Endodermal cell (in vitro differentiated cells): ENCODE measurements at regions not wholly inside any gene's neighbourhood (a gene's known extent, or its start where the extent isn't known, plus 50 kb on each side); places are given as distances from the start of the nearest gene placed in this dataset.

Experiments used
- DNase-seq: peaks from one replicate; pipeline ENCODE4 v3.0.0-alpha.2; 2017
- H3K27ac ChIP-seq: 2 replicates; pipeline ENCODE4 v1.5.1; 2013; ENCODE audit warnings: mild to moderate bottlenecking, low read depth, low read length, moderate library complexity
- H3K27me3 ChIP-seq: 2 replicates; pipeline ENCODE4 v1.6.1; 2013; ENCODE audit warnings: mild to moderate bottlenecking, low read length, moderate library complexity; ENCODE audit not compliant: insufficient read depth, control insufficient read depth, poor library complexity, severe bottlenecking
- H3K36me3 ChIP-seq: 2 replicates; pipeline ENCODE4 v1.7.0; 2013; ENCODE audit warnings: mild to moderate bottlenecking, low read length, moderate library complexity; ENCODE audit not compliant: control insufficient read depth, insufficient read depth
- H3K4me1 ChIP-seq: one replicate; pipeline ENCODE4 v1.7.0; 2013; ENCODE audit warnings: low read length; ENCODE audit not compliant: control insufficient read depth, insufficient read depth
- H3K4me3 ChIP-seq: 2 replicates; pipeline ENCODE4 v1.5.1; 2013; ENCODE audit warnings: mild to moderate bottlenecking, low read length, moderate library complexity
- H3K9ac ChIP-seq: 2 replicates; pipeline ENCODE4 v1.6.1; 2013; ENCODE audit warnings: mild to moderate bottlenecking, low read length, moderate library complexity; ENCODE audit not compliant: poor library complexity, severe bottlenecking; ENCODE audit errors: extremely low read depth
- H3K9me3 ChIP-seq: 2 replicates; pipeline ENCODE4 v1.6.1; 2013; ENCODE audit warnings: mild to moderate bottlenecking, low read length, moderate library complexity; ENCODE audit not compliant: control insufficient read depth
- H3K27ac Mint-ChIP-seq: 2 replicates; pipeline ENCODE4 v1.8.0; 2020; ENCODE audit warnings: mixed read lengths
- H3K27me3 Mint-ChIP-seq: 2 replicates; pipeline ENCODE4 v1.8.0; 2021; ENCODE audit warnings: mild to moderate bottlenecking, mixed read lengths; ENCODE audit not compliant: insufficient read depth
- H3K36me3 Mint-ChIP-seq: 2 replicates; pipeline ENCODE4 v1.8.0; 2020; ENCODE audit warnings: low read depth, mixed read lengths
- H3K4me1 Mint-ChIP-seq: 2 replicates; pipeline ENCODE4 v1.8.0; 2020; ENCODE audit warnings: mixed read lengths
- H3K4me3 Mint-ChIP-seq: 2 replicates; pipeline ENCODE4 v1.8.0; 2020; ENCODE audit warnings: mild to moderate bottlenecking, moderate library complexity, mixed read lengths
- H3K9me3 Mint-ChIP-seq: 2 replicates; pipeline ENCODE4 v1.8.0; 2020; ENCODE audit warnings: mild to moderate bottlenecking, mixed read lengths
- WGBS, 2 experiments: methylation state at CpG; one replicate each; pipeline versions ENCODE4 v1.1.5 to v1.1.7; 2013; ENCODE audit warnings: missing lambda C conversion rate in 2 of 2, mixed read lengths in 1 of 2; ENCODE audit not compliant: insufficient coverage in 1 of 2, insufficient read length in 1 of 2; 5-methylcytosine and 5-hydroxymethylcytosine counted together
- TF ChIP-seq, protein P1 (sequence below): fragments of 200-600 bp; sonication (generic); conservative IDR thresholded peaks from 2 replicates; pipeline ENCODE4 v1.5.0; 2021; ENCODE audit warnings: antibody characterized with exemption, mild to moderate bottlenecking

DNA sequence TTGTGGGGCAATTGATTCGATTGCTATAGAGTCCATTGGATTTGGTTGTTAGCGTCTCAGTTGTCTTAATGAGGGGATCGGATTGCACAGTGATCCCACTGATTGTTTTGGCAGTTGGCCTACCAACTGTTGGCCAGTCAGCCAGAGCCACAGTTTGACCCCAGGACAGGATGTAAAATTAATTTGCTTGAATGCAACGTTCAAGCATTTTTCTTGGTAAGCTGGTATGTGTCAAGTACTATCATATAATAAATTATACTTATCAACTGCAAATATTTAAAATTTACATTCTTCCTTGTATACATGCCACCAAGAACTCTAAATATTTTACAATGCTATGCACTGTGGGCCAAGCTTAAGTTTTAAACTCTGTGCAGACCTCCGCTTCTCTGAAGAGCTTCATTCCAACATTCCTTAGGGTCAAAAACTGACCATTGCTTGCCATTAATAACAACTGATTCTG, 80.4 kb upstream of the OSMR start:
- WGBS, 2 experiments: 84 to 96% methylated on average over 4 to 5 of the region's 5 CpGs
- no peak for DNase-seq
- Histone ChIP-seq H3K4me3 (no peak overlapping the region), H3K36me3 (no peaks in the 10 kb centered on the region), H3K4me1 (no peaks in the 10 kb centered on the region), H3K9ac (no peak overlapping the region), H3K27me3 (peaks cover 1% of the 10 kb centered on the region), H3K9me3 (peaks cover 9% of the 10 kb centered on the region), H3K27ac (no peak overlapping the region)
- TF ChIP-seq, protein P1, sequence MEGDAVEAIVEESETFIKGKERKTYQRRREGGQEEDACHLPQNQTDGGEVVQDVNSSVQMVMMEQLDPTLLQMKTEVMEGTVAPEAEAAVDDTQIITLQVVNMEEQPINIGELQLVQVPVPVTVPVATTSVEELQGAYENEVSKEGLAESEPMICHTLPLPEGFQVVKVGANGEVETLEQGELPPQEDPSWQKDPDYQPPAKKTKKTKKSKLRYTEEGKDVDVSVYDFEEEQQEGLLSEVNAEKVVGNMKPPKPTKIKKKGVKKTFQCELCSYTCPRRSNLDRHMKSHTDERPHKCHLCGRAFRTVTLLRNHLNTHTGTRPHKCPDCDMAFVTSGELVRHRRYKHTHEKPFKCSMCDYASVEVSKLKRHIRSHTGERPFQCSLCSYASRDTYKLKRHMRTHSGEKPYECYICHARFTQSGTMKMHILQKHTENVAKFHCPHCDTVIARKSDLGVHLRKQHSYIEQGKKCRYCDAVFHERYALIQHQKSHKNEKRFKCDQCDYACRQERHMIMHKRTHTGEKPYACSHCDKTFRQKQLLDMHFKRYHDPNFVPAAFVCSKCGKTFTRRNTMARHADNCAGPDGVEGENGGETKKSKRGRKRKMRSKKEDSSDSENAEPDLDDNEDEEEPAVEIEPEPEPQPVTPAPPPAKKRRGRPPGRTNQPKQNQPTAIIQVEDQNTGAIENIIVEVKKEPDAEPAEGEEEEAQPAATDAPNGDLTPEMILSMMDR: no peak
- Mint-ChIP-seq H3K27ac (no peak overlapping the region), H3K4me1 (no peaks in the 10 kb centered on the region), H3K27me3 (peaks cover 6% of the 10 kb centered on the region), H3K9me3 (peaks cover 15% of the 10 kb centered on the region), H3K4me3 (no peak overlapping the region), H3K36me3 (no peaks in the 10 kb centered on the region)

- Mint-ChIP-seq H3K4me1 (no peaks in the 10 kb centered on the region), H3K27me3 (peaks cover 3% of the 10 kb centered on the region), H3K27ac (no peak overlapping the region), H3K4me3 (no peak overlapping the region), H3K9me3 (peaks cover 15% of the 10 kb centered on the region), H3K36me3 (no peaks in the 10 kb centered on the region)
- TF ChIP-seq, protein P1: no peak
- Histone ChIP-seq H3K27me3 (no peaks in the 10 kb centered on the region), H3K9me3 (peaks cover 9% of the 10 kb centered on the region), H3K4me3 (no peak overlapping the region), H3K27ac (no peak overlapping the region), H3K36me3 (no peaks in the 10 kb centered on the region), H3K4me1 (no peaks in the 10 kb centered on the region), H3K9ac (no peak overlapping the region)
- 83 to 89% methylated on average over 1 to 2 of the region's 2 CpGs for WGBS, 2 experiments
- DNase-seq: no peak
Measured at GRCh38 chr5:38766151-38766550, 79.7 kb upstream of the OSMR start.

GRCh38 chr5:38768412-38769211, 77.2 kb upstream of the OSMR start:
- no peaks in the 10 kb centered on the region for H3K27me3 ChIP-seq
- no peaks in the 10 kb centered on the region for H3K4me1 Mint-ChIP-seq
- TF ChIP-seq, protein P1: no peak
- H3K4me3 Mint-ChIP-seq: no peak overlapping the region
- no peak for DNase-seq
- peaks cover 9% of the 10 kb centered on the region for H3K9me3 ChIP-seq
- no peaks in the 10 kb centered on the region for H3K36me3 ChIP-seq
- H3K9ac ChIP-seq: no peak overlapping the region
- no peaks in the 10 kb centered on the region for H3K36me3 Mint-ChIP-seq
- peaks cover 15% of the 10 kb centered on the region for H3K9me3 Mint-ChIP-seq
- H3K27ac ChIP-seq: no peak overlapping the region
- no peak overlapping the region for H3K4me3 ChIP-seq
- no peaks in the 10 kb centered on the region for H3K4me1 ChIP-seq
- no peak overlapping the region for H3K27ac Mint-ChIP-seq
- H3K27me3 Mint-ChIP-seq: peaks cover 1% of the 10 kb centered on the region
- WGBS, 2 experiments: 94 to 97% methylated on average over 4 to 9 of the region's 9 CpGs
